RWPE2 (cell line): ENCODE measurements at regions not wholly inside any gene's neighbourhood (a gene's known extent, or its start where the extent isn't known, plus 50 kb on each side); places are given as distances from the start of the nearest gene placed in this dataset.
A peak's percentile ranks its signal among the peaks of the same experiment; 100 is the strongest.

Source experiments
- ATAC-seq: fragments of 200-7000 bp; cut with Tn5 transposase; 3 replicates; pipeline ENCODE4 v1.9.1; 2021; ENCODE audit warnings: low read depth
- DNase-seq: peaks from one replicate; pipeline ENCODE4 v3.0.0-alpha.2; 2020; ENCODE audit warnings: low spot score
- H3K27ac ChIP-seq: fragments of 450-650 bp; 2 replicates; pipeline ENCODE4 v1.5.1; 2017; ENCODE audit warnings: mild to moderate bottlenecking; ENCODE audit not compliant: poor library complexity, severe bottlenecking
- H3K27me3 ChIP-seq: fragments of 250-450 bp; sonication (Bioruptor Pico); 2 replicates; pipeline ENCODE4 v1.5.1; 2021; ENCODE audit warnings: mild to moderate bottlenecking, moderate library complexity; ENCODE audit not compliant: insufficient read depth, poor library complexity, severe bottlenecking
- H3K36me3 ChIP-seq: fragments of 250-450 bp; sonication (Bioruptor Pico); 2 replicates; pipeline ENCODE4 v1.5.1; 2020; ENCODE audit warnings: low read depth, mild to moderate bottlenecking, moderate library complexity
- H3K4me1 ChIP-seq: fragments of 250-450 bp; sonication (Bioruptor Pico); 2 replicates; pipeline ENCODE4 v1.5.1; 2021; ENCODE audit warnings: mild to moderate bottlenecking, moderate library complexity; ENCODE audit not compliant: insufficient read depth, poor library complexity, severe bottlenecking
- H3K4me3 ChIP-seq: fragments of 250-450 bp; sonication (Bioruptor Pico); 2 replicates; pipeline ENCODE4 v1.5.1; 2021; ENCODE audit warnings: mild to moderate bottlenecking, moderate library complexity; ENCODE audit not compliant: severe bottlenecking
- H3K9me3 ChIP-seq: fragments of 250-450 bp; sonication (Bioruptor Pico); 2 replicates; pipeline ENCODE4 v1.5.1; 2021; ENCODE audit warnings: mild to moderate bottlenecking, moderate library complexity; ENCODE audit not compliant: severe bottlenecking
- CTCF ChIP-seq: fragments of 450-650 bp; IDR thresholded peaks from one replicate; pipeline ENCODE4 v1.5.1; 2017; ENCODE audit warnings: mild to moderate bottlenecking, moderate library complexity; ENCODE audit not compliant: poor library complexity, severe bottlenecking

DNA sequence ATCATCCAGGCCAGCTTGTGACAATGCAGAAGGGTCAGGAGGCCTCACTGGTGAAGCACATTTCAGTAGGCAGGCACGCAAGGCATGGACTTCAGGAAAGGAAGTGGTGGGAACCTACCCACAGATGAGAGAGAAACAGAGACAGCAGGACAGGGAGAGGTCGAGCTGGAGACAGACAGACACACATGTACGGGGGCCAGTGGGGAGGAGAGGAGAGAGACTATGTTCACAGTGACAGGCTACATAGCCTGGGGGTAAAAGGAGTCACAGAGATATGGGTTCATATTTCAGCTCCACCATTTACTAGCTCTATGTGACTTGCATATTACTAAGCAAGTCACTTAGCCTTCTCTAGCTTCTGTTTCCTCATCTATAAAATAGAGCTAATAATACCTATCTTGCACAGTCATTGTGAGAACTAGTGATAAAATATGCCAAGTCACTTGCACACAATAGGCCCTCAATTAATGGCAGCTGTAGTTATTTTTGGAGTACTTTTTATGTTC is 91.1 kb upstream of the FUT8 start:
- Histone ChIP-seq H3K4me1 (no peaks in the 10 kb centered on the region), H3K4me3 (no peak overlapping the region), H3K9me3 (no peaks in the 10 kb centered on the region), H3K27ac (no peak overlapping the region), H3K27me3 (no peaks in the 10 kb centered on the region), H3K36me3 (no peaks in the 10 kb centered on the region)
- DNase-seq (no peak), ATAC-seq (peak; percentile 45; the same call in 2 of the 3 replicates)
- no peak for TF ChIP-seq CTCF

DNA sequence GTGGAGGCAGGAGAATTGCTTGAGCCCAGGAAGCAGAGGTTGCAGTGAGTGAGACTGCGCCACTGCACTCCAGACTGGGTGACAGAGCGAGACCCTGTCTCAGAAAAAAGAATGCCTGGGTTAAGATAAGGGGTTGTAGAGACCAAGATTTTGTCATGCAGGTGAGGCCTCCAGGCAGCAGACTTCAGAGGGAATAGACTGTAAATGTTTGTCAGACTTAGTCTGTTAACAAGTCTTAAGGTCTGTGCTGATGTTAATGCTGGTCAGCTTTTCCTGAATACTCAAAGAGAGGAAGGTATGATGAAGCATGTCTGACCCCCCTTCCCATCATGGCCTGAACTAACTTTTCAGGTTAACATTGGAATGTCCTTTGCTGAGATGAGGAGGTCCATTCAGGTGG is 83.0 kb upstream of the FUT8 start:
- Histone ChIP-seq H3K36me3 (no peaks in the 10 kb centered on the region), H3K4me1 (no peaks in the 10 kb centered on the region), H3K27ac (no peak overlapping the region), H3K9me3 (no peaks in the 10 kb centered on the region), H3K27me3 (no peaks in the 10 kb centered on the region), H3K4me3 (no peak overlapping the region)
- ATAC-seq (no peak), DNase-seq (no peak)
- TF ChIP-seq CTCF, result no peak

DNA sequence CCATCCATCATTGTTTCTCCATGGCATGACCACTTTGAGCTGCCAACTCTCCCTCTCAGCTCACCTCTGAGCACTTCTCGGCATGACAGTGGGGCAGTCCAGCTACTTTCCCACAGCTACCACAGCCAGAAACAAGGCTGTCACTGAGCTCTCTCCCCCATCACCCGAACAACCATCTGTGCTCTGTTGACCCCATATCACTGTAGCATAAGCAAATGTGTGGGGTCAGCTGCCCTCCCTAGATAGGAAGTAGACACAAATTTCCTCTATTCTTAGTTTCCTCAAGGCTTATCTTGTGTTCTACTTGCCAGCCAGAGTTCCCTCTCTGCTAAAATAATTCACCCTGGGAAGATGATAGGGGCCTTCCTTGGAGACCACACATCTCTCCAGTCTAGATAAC is 82.6 kb upstream of the FUT8 start:
- no peaks in the 10 kb centered on the region for H3K36me3 ChIP-seq
- no peaks in the 10 kb centered on the region for H3K9me3 ChIP-seq
- ATAC-seq, result no peak
- H3K4me1 ChIP-seq, result no peaks in the 10 kb centered on the region
- DNase-seq, result no peak
- no peaks in the 10 kb centered on the region for H3K27me3 ChIP-seq
- TF ChIP-seq CTCF, result no peak
- no peak overlapping the region for H3K27ac ChIP-seq
- no peak overlapping the region for H3K4me3 ChIP-seq

DNA sequence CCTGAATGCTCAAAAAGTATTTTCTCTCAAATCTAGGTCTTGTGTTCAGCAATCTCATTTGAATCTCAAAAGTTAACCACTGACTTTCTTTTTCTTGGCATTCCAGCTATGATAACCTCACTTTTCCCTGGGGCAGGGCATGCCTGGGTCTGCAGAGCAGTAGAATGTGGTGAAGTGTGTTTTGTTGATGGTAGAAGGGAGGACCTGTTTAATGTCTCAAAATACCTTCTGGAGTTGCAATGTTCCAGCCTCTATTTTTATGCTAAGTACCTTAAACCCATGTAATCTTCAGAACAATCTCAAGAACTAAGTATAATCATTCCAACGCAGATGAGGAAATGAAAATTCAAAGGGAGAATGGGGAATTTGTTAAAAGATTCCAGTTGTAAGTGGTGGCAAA is 82.1 kb upstream of the FUT8 start:
- H3K4me1 ChIP-seq, result no peaks in the 10 kb centered on the region
- no peak overlapping the region for H3K27ac ChIP-seq
- no peaks in the 10 kb centered on the region for H3K27me3 ChIP-seq
- no peak for DNase-seq
- H3K9me3 ChIP-seq, result no peaks in the 10 kb centered on the region
- TF ChIP-seq CTCF, result no peak
- no peak overlapping the region for H3K4me3 ChIP-seq
- no peaks in the 10 kb centered on the region for H3K36me3 ChIP-seq
- peak; percentile 25; the same call in 1 of the 3 replicates for ATAC-seq

DNA sequence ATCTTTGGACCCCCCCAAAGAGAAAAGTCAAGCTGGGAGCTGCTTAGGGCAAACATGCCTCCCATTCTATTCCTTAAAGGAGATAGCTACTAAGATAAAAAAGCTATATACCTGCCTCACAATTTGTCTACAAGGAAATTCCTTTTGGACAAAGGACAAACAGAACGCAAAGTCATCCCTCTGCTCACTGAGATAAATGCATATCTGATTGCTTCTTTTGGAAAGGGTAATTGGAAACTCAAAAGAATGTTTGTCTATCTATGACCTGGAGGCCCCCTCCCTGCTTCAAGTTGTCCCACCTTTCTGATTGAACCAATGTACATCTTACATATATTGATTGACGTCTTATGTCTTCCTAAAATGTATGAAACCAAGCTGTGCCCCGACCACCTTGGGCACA is 80.9 kb upstream of the FUT8 start:
- H3K27ac ChIP-seq, result no peak overlapping the region
- DNase-seq, result no peak
- TF ChIP-seq CTCF, result no peak
- H3K27me3 ChIP-seq, result no peaks in the 10 kb centered on the region
- H3K4me1 ChIP-seq, result no peaks in the 10 kb centered on the region
- no peaks in the 10 kb centered on the region for H3K36me3 ChIP-seq
- no peak overlapping the region for H3K4me3 ChIP-seq
- no peak for ATAC-seq
- H3K9me3 ChIP-seq, result no peaks in the 10 kb centered on the region
